C1 segment of cervical spinal cord (tissue), 14 donors: ENCODE measurements at regions not wholly inside any gene's neighbourhood (a gene's known extent, or its start where the extent isn't known, plus 50 kb on each side); places are given as distances from the start of the nearest gene placed in this dataset.

Source experiments
- DNase-seq, 14 donors: peaks; one replicate each; lab custom pipeline; 2025; lab: John Stamatoyannopoulos, UW

- DNase-seq: no peak
Measured at GRCh38 chr15:31241888-31242522, 84.6 kb upstream of the KLF13 start.

GRCh38 chr15:31243895-31244294, 82.7 kb upstream of the KLF13 start:
- no peak for DNase-seq

GRCh38 chr15:31245135-31245689, 81.4 kb upstream of the KLF13 start:
- no peak for DNase-seq

- no peak for DNase-seq
Measured at GRCh38 chr15:31245756-31246155, 80.9 kb upstream of the KLF13 start.

GRCh38 chr15:31247404-31247803, 79.2 kb upstream of the KLF13 start:
- DNase-seq: no peak

GRCh38 chr15:31248263-31248662, 78.4 kb upstream of the KLF13 start:
- no peak for DNase-seq

- DNase-seq: no peak
Measured at GRCh38 chr15:31248951-31249350, 77.7 kb upstream of the KLF13 start.

- no peak for DNase-seq
Measured at GRCh38 chr15:31250033-31250432, 76.6 kb upstream of the KLF13 start.

- DNase-seq: no peak
Measured at GRCh38 chr15:31251165-31251564, 75.5 kb upstream of the KLF13 start.

- no peak for DNase-seq
Measured at GRCh38 chr15:31252171-31252785, 74.4 kb upstream of the KLF13 start.

GRCh38 chr15:31254431-31255175, 72.0 kb upstream of the KLF13 start:
- no peak for DNase-seq

- DNase-seq: no peak
Measured at GRCh38 chr15:31255176-31255510, 71.5 kb upstream of the KLF13 start.

GRCh38 chr15:31255732-31256377, 70.8 kb upstream of the KLF13 start:
- no peak for DNase-seq

- no peak for DNase-seq
Measured at GRCh38 chr15:31256378-31257265, 70.0 kb upstream of the KLF13 start.

- no peak for DNase-seq
Measured at GRCh38 chr15:31257286-31257685, 69.3 kb upstream of the KLF13 start.

GRCh38 chr15:31258260-31258659, 68.4 kb upstream of the KLF13 start:
- DNase-seq: no peak

GRCh38 chr15:31259562-31260252, 66.9 kb upstream of the KLF13 start:
- no peak for DNase-seq

- DNase-seq: no peak
Measured at GRCh38 chr15:31260646-31261265, 65.9 kb upstream of the KLF13 start.

GRCh38 chr15:31261266-31262142, 65.1 kb upstream of the KLF13 start:
- no peak for DNase-seq
